ENCODE measurements at regions not wholly inside any gene's neighbourhood (a gene's known extent, or its start where the extent isn't known, plus 50 kb on each side); places are given as distances from the start of the nearest gene placed in this dataset.

DNA sequence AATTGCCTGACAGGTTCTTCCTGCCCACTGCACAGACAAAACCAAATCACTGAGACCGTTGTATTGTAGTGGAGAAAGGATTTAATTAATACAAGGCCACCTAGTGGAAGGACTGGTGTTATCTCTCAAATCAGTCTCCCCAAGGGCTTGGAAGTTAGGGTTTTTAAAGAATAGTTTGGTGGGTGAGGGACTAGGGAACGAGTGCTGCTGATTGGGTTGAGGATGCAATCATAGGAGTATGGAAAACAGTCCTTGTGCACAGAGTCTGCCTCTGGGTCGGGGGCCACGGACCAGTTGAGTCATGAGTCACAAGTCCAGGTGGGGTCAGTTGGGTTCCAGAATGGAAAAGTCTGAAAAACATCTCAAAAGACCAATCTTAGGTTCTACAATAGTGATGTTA, 89.1 kb downstream of the B3GNT2 start:
- no peak for DNase-seq
- intact Hi-C loops (cut with micrococcal nuclease), result no loop called here
- peaks cover 3% of the 10 kb centered on the region for H3K4me1 Mint-ChIP-seq

DNA sequence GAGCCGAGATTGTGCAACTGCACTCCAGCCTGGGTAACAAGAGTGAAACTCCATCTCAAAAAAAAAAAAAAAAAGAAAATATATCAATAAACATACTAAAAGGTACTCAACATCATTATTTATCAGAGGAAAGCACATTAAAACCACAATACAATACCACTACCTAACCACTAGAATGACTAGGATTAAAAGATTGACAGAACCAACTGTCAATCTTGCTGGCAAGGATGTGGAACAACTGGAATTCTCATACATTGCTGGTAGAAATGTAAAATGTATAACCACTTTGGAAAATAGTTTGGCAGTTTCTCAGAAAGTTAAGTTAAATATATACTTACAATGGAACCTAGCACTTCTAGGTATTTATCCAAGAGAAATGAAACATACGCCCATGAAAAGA, 88.6 kb downstream of the B3GNT2 start:
- no peak for ATAC-seq (ENCODE audit: low read depth)
- Mint-ChIP-seq H3K9me3 (peaks cover 13% of the 10 kb centered on the region), H3K27me3 (no peaks in the 10 kb centered on the region), H3K4me3 (no peak overlapping the region), H3K27ac (no peak overlapping the region), H3K36me3 (ENCODE audit: low read depth) (no peaks in the 10 kb centered on the region), H3K4me1 (peaks cover 3% of the 10 kb centered on the region)
- CTCF ChIA-PET, result no interaction called here
- POLR2A ChIA-PET, result no interaction called here
- no peak for DNase-seq
- TF ChIP-seq, protein P1, sequence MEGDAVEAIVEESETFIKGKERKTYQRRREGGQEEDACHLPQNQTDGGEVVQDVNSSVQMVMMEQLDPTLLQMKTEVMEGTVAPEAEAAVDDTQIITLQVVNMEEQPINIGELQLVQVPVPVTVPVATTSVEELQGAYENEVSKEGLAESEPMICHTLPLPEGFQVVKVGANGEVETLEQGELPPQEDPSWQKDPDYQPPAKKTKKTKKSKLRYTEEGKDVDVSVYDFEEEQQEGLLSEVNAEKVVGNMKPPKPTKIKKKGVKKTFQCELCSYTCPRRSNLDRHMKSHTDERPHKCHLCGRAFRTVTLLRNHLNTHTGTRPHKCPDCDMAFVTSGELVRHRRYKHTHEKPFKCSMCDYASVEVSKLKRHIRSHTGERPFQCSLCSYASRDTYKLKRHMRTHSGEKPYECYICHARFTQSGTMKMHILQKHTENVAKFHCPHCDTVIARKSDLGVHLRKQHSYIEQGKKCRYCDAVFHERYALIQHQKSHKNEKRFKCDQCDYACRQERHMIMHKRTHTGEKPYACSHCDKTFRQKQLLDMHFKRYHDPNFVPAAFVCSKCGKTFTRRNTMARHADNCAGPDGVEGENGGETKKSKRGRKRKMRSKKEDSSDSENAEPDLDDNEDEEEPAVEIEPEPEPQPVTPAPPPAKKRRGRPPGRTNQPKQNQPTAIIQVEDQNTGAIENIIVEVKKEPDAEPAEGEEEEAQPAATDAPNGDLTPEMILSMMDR (IDR thresholded peaks at IDR 0.05), result no peak
- intact Hi-C loops (cut with micrococcal nuclease), result no loop called here

More for the DNA sequence above, 89.1 kb downstream of the B3GNT2 start:
- POLR2A ChIA-PET, result no interaction called here
- H3K9me3 Mint-ChIP-seq, result peaks cover 10% of the 10 kb centered on the region
- ATAC-seq (ENCODE audit: low read depth), result no peak
- H3K27ac Mint-ChIP-seq, result no peak overlapping the region
- H3K36me3 Mint-ChIP-seq (ENCODE audit: low read depth), result no peaks in the 10 kb centered on the region
- no peak overlapping the region for H3K4me3 Mint-ChIP-seq
- TF ChIP-seq, protein P1 (IDR thresholded peaks at IDR 0.05), result no peak
- CTCF ChIA-PET, result no interaction called here
- H3K27me3 Mint-ChIP-seq, result peaks cover 2% of the 10 kb centered on the region

DNA sequence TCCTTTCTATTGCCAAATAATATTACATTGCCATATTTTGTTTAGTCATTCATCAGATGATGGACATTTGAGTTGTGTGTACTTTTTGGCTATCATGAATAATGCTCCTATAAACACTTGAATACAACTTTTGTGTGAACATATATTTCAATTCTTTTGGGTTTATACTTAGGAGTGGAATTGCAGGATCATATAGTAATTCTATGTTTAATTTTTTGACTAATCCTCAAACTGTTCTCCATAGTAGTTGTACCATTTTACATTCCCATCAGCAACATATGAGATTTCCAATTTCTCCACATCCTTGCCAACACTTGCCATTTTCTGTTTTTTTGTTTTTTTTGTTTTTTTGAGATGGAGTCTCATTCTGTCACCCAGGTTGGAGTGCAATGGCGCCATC, 87.2 kb downstream of the B3GNT2 start:
- ATAC-seq (ENCODE audit: low read depth), result no peak
- Mint-ChIP-seq H3K4me1 (peaks cover 3% of the 10 kb centered on the region), H3K36me3 (ENCODE audit: low read depth) (no peaks in the 10 kb centered on the region), H3K4me3 (no peak overlapping the region), H3K9me3 (peaks cover 25% of the 10 kb centered on the region), H3K27ac (no peak overlapping the region), H3K27me3 (no peaks in the 10 kb centered on the region)
- no peak for DNase-seq
- intact Hi-C loops (cut with micrococcal nuclease), result no loop called here
- ChIA-PET CTCF (no interaction called here), POLR2A (no interaction called here)
- TF ChIP-seq, protein P1 (IDR thresholded peaks at IDR 0.05), result no peak

DNA sequence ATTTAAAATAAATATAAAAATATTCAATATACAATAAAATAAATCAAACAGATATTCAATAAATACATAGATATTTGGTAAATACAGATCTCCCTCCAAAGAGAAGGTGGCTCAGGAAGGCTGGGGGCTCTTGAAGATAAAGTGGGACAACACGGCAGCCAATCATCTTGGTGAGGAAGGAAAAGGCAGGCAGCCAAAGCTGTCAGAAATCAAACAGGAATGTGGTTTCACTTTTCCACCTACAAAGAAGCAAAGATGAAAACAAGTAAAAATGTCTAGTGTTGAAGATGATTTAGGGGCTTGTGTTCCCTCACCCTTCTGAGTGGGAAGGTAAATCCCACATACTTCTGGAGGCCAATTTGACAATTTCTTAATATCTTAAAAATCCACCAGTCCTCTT, 85.7 kb downstream of the B3GNT2 start:
- TF ChIP-seq, protein P1 (IDR thresholded peaks at IDR 0.05), result no peak
- H3K36me3 Mint-ChIP-seq (ENCODE audit: low read depth), result peaks cover 3% of the 10 kb centered on the region
- DNase-seq (no peak), ATAC-seq (ENCODE audit: low read depth) (no peak)
- H3K27ac Mint-ChIP-seq, result no peak overlapping the region
- CTCF ChIA-PET, result no interaction called here
- intact Hi-C loops (cut with micrococcal nuclease), result no loop called here
- no peaks in the 10 kb centered on the region for H3K27me3 Mint-ChIP-seq
- no peak overlapping the region for H3K4me3 Mint-ChIP-seq
- peaks cover 31% of the 10 kb centered on the region for H3K9me3 Mint-ChIP-seq
- POLR2A ChIA-PET, result no interaction called here
- H3K4me1 Mint-ChIP-seq, result no peaks in the 10 kb centered on the region

DNA sequence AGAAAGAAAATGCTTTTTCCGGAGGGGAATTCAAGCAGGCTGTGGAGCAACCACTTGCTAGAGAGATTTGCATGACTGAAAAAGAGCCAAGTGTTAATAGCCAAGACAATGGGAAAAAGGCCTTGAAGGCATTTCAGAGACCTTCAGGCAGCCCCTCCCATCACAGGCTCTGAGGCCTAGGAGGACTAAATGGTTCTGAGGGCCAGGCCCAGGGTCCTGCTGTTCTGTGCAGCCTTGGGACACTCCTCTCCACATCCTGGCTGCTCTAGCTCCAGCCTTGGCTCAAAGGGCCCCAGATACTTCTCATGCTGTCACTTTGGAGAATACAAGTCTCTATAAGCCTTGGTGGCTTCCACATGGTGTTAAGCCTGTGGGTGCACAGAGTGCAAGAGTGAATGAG, 81.8 kb downstream of the B3GNT2 start:
- H3K36me3 Mint-ChIP-seq (ENCODE audit: low read depth), result peaks cover 3% of the 10 kb centered on the region

More for the DNA sequence above, 81.8 kb downstream of the B3GNT2 start:
- H3K9me3 Mint-ChIP-seq, result peaks cover 21% of the 10 kb centered on the region
- DNase-seq (no peak), ATAC-seq (ENCODE audit: low read depth) (no peak)
- no peak overlapping the region for H3K4me3 Mint-ChIP-seq
- CTCF ChIA-PET, result no interaction called here
- H3K27ac Mint-ChIP-seq, result no peak overlapping the region
- intact Hi-C loops (cut with micrococcal nuclease), result no loop called here
- H3K27me3 Mint-ChIP-seq, result no peaks in the 10 kb centered on the region
- TF ChIP-seq, protein P1 (IDR thresholded peaks at IDR 0.05), result no peak
- POLR2A ChIA-PET, result interaction anchor here (0.5 kb wide), 1 partner anchor 10 kb away, joined by 4 read pairs; no protein-coding TSS in a partner anchor
- H3K4me1 Mint-ChIP-seq, result no peaks in the 10 kb centered on the region

Measured in activated B cell treated with CpG ODN at 0.5 μM for 24 hours (primary cell).